ENCODE measurements at regions not wholly inside any gene's neighbourhood (a gene's known extent, or its start where the extent isn't known, plus 50 kb on each side); places are given as distances from the start of the nearest gene placed in this dataset.

DNA sequence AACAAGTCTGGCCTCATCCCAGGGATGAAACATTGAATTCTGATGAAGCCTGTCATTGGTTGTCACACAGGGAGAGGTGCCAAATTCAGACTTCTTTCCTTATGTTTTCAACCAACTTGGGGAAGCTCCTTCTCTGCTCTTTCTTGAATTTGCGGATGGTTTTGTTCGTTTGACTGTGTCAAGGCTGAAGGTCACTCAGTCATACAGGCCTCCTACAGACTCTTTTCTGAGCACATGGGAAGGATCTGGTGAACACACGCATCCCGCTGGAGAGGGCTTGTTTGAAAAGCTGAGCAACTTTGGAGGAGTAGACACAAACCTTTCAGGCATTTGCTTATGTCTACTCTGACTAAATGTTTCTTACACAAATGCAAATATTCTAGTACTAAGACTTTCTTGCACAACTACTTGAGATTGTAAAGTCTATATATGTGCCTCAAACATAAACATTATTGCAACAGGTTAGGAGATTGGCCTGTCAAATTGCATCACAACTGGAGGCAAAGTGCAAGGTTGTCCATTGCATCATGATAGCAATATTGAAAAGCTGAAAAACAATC, 151.5 kb upstream of the NR3C1 start (continued):
- no peak for TF ChIP-seq MZF1 (CRISPR knock-in tag; IDR thresholded peaks at IDR 0.05; ENCODE audit: borderline replicate concordance)
- TF ChIP-seq PHF21A (CRISPR knock-in tag; IDR thresholded peaks at IDR 0.05), result peak; percentile 51; the same call in 1 of the 2 replicates
- no peak for TF ChIP-seq RBM22 (optimal IDR thresholded peaks at IDR 0.05; ENCODE audit: low read length)
- TF ChIP-seq SMAD1 (CRISPR knock-in tag; IDR thresholded peaks at IDR 0.05; ENCODE audit: borderline replicate concordance, low read depth), result no peak
- TF ChIP-seq SRSF9 (IDR thresholded peaks at IDR 0.05; ENCODE audit: borderline replicate concordance, insufficient read depth, low read depth, low read length, poor library complexity, severe bottlenecking), result no peak
- no peak for TF ChIP-seq ZNF790 (CRISPR knock-in tag; IDR thresholded peaks at IDR 0.05; ENCODE audit: borderline replicate concordance)
- no peak for TF ChIP-seq GZF1 (CRISPR knock-in tag; IDR thresholded peaks at IDR 0.05)
- TF ChIP-seq BRD4 (CRISPR knock-in tag; IDR thresholded peaks at IDR 0.05), result peak; percentile 80
- TF ChIP-seq GATAD1 (CRISPR knock-in tag; IDR thresholded peaks at IDR 0.05), result peak; percentile 77
- TF ChIP-seq ZNF224 (CRISPR knock-in tag; IDR thresholded peaks at IDR 0.05), result peak; percentile 35; the same call in 1 of the 2 replicates
- TF ChIP-seq ZSCAN25 (CRISPR knock-in tag; IDR thresholded peaks at IDR 0.05), result no peak
- peak; percentile 85; the same call in 1 of the 2 replicates for TF ChIP-seq KLF11 (CRISPR knock-in tag; IDR thresholded peaks at IDR 0.05)
- TF ChIP-seq FOSL2 (CRISPR knock-in tag; IDR thresholded peaks at IDR 0.05), result peak; percentile 92
- no peak for TF ChIP-seq ZNF781 (CRISPR knock-in tag; IDR thresholded peaks at IDR 0.05; ENCODE audit: borderline replicate concordance, not compliant biosample characterization)
- TF ChIP-seq NCOA1 (CRISPR knock-in tag; IDR thresholded peaks at IDR 0.05), result peak; percentile 85
- no peak for TF ChIP-seq ZNF768 (CRISPR knock-in tag; IDR thresholded peaks at IDR 0.05)
- TF ChIP-seq, protein P1, sequence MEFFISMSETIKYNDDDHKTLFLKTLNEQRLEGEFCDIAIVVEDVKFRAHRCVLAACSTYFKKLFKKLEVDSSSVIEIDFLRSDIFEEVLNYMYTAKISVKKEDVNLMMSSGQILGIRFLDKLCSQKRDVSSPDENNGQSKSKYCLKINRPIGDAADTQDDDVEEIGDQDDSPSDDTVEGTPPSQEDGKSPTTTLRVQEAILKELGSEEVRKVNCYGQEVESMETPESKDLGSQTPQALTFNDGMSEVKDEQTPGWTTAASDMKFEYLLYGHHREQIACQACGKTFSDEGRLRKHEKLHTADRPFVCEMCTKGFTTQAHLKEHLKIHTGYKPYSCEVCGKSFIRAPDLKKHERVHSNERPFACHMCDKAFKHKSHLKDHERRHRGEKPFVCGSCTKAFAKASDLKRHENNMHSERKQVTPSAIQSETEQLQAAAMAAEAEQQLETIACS (CRISPR knock-in tag; IDR thresholded peaks at IDR 0.05), result no peak
- TF ChIP-seq ZNF772 (CRISPR knock-in tag; IDR thresholded peaks at IDR 0.05), result no peak
- peak; percentile 95; the same call in 1 of the 2 replicates for TF ChIP-seq ZNF280D (CRISPR knock-in tag; IDR thresholded peaks at IDR 0.05)
- TF ChIP-seq FOXK2 (IDR thresholded peaks at IDR 0.05), result no peak; the same call in 1 of the 2 replicates
- peak; percentile 56; the same call in 1 of the 2 replicates for TF ChIP-seq TFAP4 (IDR thresholded peaks at IDR 0.05; ENCODE audit: borderline replicate concordance, low read depth)
- peak; percentile 99 for TF ChIP-seq EP300 (IDR thresholded peaks at IDR 0.05; ENCODE audit: low read depth in 2 of 2, low read length in 2 of 2)
- TF ChIP-seq EP300 (CRISPR knock-in tag; IDR thresholded peaks at IDR 0.05; ENCODE audit: borderline replicate concordance), result peak; percentile 98
- TF ChIP-seq ZNF775 (CRISPR knock-in tag; IDR thresholded peaks at IDR 0.05; ENCODE audit: borderline replicate concordance), result no peak
- TF ChIP-seq HDAC2 (CRISPR knock-in tag; IDR thresholded peaks at IDR 0.05), result peak; percentile 99
- TF ChIP-seq MAZ (IDR thresholded peaks at IDR 0.05; ENCODE audit: borderline replicate concordance, low read depth, low read length), result no peak
- TF ChIP-seq MAZ (CRISPR knock-in tag; IDR thresholded peaks at IDR 0.05; ENCODE audit: low read depth), result peak; percentile 49; the same call in 1 of the 2 replicates
- no peak for TF ChIP-seq ZNF263 (CRISPR knock-in tag; IDR thresholded peaks at IDR 0.05)

All from HepG2 (cell line).